ENCODE measurements at regions not wholly inside any gene's neighbourhood (a gene's known extent, or its start where the extent isn't known, plus 50 kb on each side); places are given as distances from the start of the nearest gene placed in this dataset.

DNA sequence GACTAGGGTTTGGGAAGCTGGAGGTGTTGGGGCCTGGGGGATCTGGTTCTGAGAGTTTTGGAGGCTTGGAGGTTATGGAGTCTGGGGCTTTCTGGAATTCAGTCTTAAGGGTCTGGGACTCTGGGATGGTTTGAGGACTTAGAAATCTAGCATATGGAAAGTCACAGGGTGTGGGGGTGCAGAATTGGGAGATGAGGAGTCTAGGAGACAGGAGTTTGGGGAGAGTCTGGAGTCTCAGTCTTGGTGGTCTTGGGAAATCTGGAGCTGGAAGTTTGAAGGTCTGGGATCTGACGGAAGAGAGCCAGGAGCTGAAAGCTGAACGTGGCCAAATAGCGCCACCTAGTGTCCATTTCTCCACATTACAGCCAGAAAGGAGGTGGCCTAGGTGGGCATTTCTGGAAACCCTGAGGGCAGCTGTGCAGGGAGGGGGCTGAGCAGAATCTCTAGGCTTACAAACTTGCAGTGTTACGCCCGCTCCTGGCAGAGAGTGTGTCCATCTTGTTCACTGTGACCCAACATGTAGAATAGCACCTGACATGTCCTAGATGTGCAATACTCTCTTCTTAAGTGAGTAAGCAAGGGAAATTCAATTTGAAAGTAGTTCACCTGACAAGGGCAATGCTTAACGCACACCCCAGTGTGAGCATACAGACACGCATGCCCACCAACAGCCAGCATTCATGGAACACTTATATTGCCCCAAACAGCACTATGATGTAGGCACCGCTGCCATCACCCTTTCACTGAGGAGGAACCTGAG is 204.8 kb downstream of the TFCP2L1 start:
- no peak overlapping the region for H3K23ac ChIP-seq (ENCODE audit: low read length in 2 of 2)
- H3K27me3 ChIP-seq (ENCODE audit: control insufficient read depth in 1 of 2, insufficient read depth in 1 of 2, low read length in 2 of 2): peaks cover 51 to 63% of the 10 kb centered on the region in 2 experiments
- no peak overlapping the region for H2AK5ac ChIP-seq (ENCODE audit: low read length, severe bottlenecking)
- no peak overlapping the region for H3K4ac ChIP-seq (ENCODE audit: low read depth in 1 of 2, low read length in 2 of 2)
- H3K79me1 ChIP-seq (replicated peaks; ENCODE audit: low read length, poor library complexity, severe bottlenecking): no peaks in the 10 kb centered on the region
- H2BK12ac ChIP-seq (ENCODE audit: low read length in 2 of 2): no peak overlapping the region
- H3K27ac ChIP-seq (ENCODE audit: low read length, poor library complexity, severe bottlenecking): no peak overlapping the region
- H3K18ac ChIP-seq (ENCODE audit: low read depth in 1 of 2, low read length in 2 of 2): no peak overlapping the region
- no peak overlapping the region for H4K91ac ChIP-seq (ENCODE audit: low read length)
- 23% methylated on average over 7 of the region's 8 CpGs for WGBS
- no peaks in the 10 kb centered on the region for H3K36me3 ChIP-seq (ENCODE audit: control insufficient read depth in 1 of 2, insufficient read depth in 2 of 2, low read depth in 1 of 2, low read length in 2 of 2)
- H4K8ac ChIP-seq (ENCODE audit: low read length): no peak overlapping the region
- no peak overlapping the region for H2AFZ ChIP-seq (ENCODE audit: low read depth, low read length)
- no peaks in the 10 kb centered on the region for H3K9me3 ChIP-seq (ENCODE audit: control insufficient read depth, low read length)
- H2BK5ac ChIP-seq (ENCODE audit: low read depth, low read length, poor library complexity, severe bottlenecking): no peak overlapping the region
- peak overlapping the region; percentile 19 for H2BK15ac ChIP-seq (ENCODE audit: low read depth, poor library complexity, severe bottlenecking)
- H3K4me2 ChIP-seq (ENCODE audit: low read length, poor library complexity, severe bottlenecking): no peak overlapping the region
- peak; percentile 65 for DNase-seq
- H2BK120ac ChIP-seq (ENCODE audit: low read depth, low read length): no peak overlapping the region
- no peak overlapping the region for H3K9ac ChIP-seq (ENCODE audit: low read length)
- H3K4me3 ChIP-seq (ENCODE audit: insufficient read depth in 1 of 2, low read depth in 1 of 2, low read length in 2 of 2): no peak overlapping the region
- H3K4me1 ChIP-seq (ENCODE audit: control insufficient read depth, insufficient read depth, low read depth, low read length): peaks cover 10% of the 10 kb centered on the region
- H3K14ac ChIP-seq (ENCODE audit: low read length in 2 of 2): no peak overlapping the region

DNA sequence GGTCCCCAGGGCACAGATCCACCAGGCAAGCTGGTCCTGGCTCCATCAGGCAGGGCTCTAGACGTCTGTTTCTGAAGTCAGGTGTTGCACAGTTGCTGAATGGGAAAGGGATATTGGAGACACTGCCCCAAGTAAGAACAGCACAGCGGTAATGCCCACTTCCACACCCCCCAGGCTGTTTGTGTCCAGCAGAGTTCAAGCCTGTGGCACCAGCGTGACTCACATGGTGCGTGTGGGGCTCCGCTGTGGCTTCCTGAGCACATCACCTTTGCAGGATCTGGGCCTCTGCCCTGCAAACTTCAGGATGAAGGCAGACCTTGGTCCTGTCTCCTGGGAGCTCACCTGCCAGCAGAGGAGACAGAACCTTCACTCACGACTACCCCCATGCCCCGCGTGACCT is 203.3 kb downstream of the TFCP2L1 start:
- Histone ChIP-seq H2AFZ (ENCODE audit: low read depth, low read length) (no peak overlapping the region), H3K4me1 (ENCODE audit: control insufficient read depth, insufficient read depth, low read depth, low read length) (peaks cover 2% of the 10 kb centered on the region), H3K79me1 (replicated peaks; ENCODE audit: low read length, poor library complexity, severe bottlenecking) (no peaks in the 10 kb centered on the region), H3K9me3 (ENCODE audit: control insufficient read depth, low read length) (no peaks in the 10 kb centered on the region), H3K4ac (ENCODE audit: low read depth in 1 of 2, low read length in 2 of 2) (no peak overlapping the region), H4K91ac (ENCODE audit: low read length) (no peak overlapping the region), H3K27me3 (ENCODE audit: control insufficient read depth in 1 of 2, insufficient read depth in 1 of 2, low read length in 2 of 2) (peaks cover 49 to 59% of the 10 kb centered on the region in 2 experiments), H3K27ac (ENCODE audit: low read length, poor library complexity, severe bottlenecking) (no peak overlapping the region), H3K4me3 (ENCODE audit: insufficient read depth in 1 of 2, low read depth in 1 of 2, low read length in 2 of 2) (no peak overlapping the region), H3K18ac (ENCODE audit: low read depth in 1 of 2, low read length in 2 of 2) (no peak overlapping the region), H2BK120ac (ENCODE audit: low read depth, low read length) (no peak overlapping the region), H2BK15ac (ENCODE audit: low read depth, poor library complexity, severe bottlenecking) (no peak overlapping the region), H2AK5ac (ENCODE audit: low read length, severe bottlenecking) (no peak overlapping the region), H4K8ac (ENCODE audit: low read length) (no peak overlapping the region), H3K4me2 (ENCODE audit: low read length, poor library complexity, severe bottlenecking) (no peak overlapping the region), H3K36me3 (ENCODE audit: control insufficient read depth in 1 of 2, insufficient read depth in 2 of 2, low read depth in 1 of 2, low read length in 2 of 2) (no peaks in the 10 kb centered on the region), H3K14ac (ENCODE audit: low read length in 2 of 2) (no peak overlapping the region), H2BK5ac (ENCODE audit: low read depth, low read length, poor library complexity, severe bottlenecking) (no peak overlapping the region), H3K23ac (ENCODE audit: low read length in 2 of 2) (peak overlapping the region in 1 of 2 experiments; percentile 87), H3K9ac (ENCODE audit: low read length) (no peak overlapping the region), H2BK12ac (ENCODE audit: low read length in 2 of 2) (no peak overlapping the region)
- WGBS: 90% methylated on average over 8 of the region's 8 CpGs
- DNase-seq: no peak

DNA sequence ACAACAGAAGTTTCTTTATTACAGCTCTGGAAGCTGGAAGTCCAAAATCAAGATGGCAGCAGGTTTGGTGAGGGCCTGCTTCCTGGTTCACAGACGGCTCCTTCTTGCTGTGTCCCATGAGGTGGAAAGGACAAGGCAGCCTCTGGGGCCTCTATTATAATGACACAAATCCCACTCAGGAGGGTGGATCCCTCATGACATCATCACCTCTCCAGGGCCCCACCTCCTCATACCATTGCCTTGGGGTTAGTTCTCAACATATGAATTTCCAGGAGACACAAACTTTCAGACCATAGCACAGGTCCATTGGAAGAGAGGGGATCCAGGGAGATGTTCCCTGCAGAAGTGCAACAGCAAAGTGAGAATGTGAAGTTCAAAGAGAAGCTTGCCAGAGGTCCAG is 202.8 kb downstream of the TFCP2L1 start:
- Histone ChIP-seq H3K4me1 (ENCODE audit: control insufficient read depth, insufficient read depth, low read depth, low read length) (peaks cover 2% of the 10 kb centered on the region), H2BK12ac (ENCODE audit: low read length in 2 of 2) (no peak overlapping the region), H3K4ac (ENCODE audit: low read depth in 1 of 2, low read length in 2 of 2) (no peak overlapping the region), H4K91ac (ENCODE audit: low read length) (no peak overlapping the region), H3K9ac (ENCODE audit: low read length) (no peak overlapping the region), H3K14ac (ENCODE audit: low read length in 2 of 2) (no peak overlapping the region), H3K23ac (ENCODE audit: low read length in 2 of 2) (no peak overlapping the region), H4K8ac (ENCODE audit: low read length) (no peak overlapping the region), H3K4me2 (ENCODE audit: low read length, poor library complexity, severe bottlenecking) (no peak overlapping the region), H3K4me3 (ENCODE audit: insufficient read depth in 1 of 2, low read depth in 1 of 2, low read length in 2 of 2) (no peak overlapping the region), H2AK5ac (ENCODE audit: low read length, severe bottlenecking) (no peak overlapping the region), H3K9me3 (ENCODE audit: control insufficient read depth, low read length) (no peaks in the 10 kb centered on the region), H3K79me1 (replicated peaks; ENCODE audit: low read length, poor library complexity, severe bottlenecking) (no peaks in the 10 kb centered on the region), H2BK120ac (ENCODE audit: low read depth, low read length) (no peak overlapping the region), H3K18ac (ENCODE audit: low read depth in 1 of 2, low read length in 2 of 2) (no peak overlapping the region), H2AFZ (ENCODE audit: low read depth, low read length) (no peak overlapping the region), H2BK5ac (ENCODE audit: low read depth, low read length, poor library complexity, severe bottlenecking) (no peak overlapping the region), H2BK15ac (ENCODE audit: low read depth, poor library complexity, severe bottlenecking) (no peak overlapping the region), H3K27ac (ENCODE audit: low read length, poor library complexity, severe bottlenecking) (no peak overlapping the region), H3K27me3 (ENCODE audit: control insufficient read depth in 1 of 2, insufficient read depth in 1 of 2, low read length in 2 of 2) (peaks cover 48 to 56% of the 10 kb centered on the region in 2 experiments), H3K36me3 (ENCODE audit: control insufficient read depth in 1 of 2, insufficient read depth in 2 of 2, low read depth in 1 of 2, low read length in 2 of 2) (no peaks in the 10 kb centered on the region)
- 77% methylated on average over 1 of the region's 1 CpG for WGBS
- no peak for DNase-seq

DNA sequence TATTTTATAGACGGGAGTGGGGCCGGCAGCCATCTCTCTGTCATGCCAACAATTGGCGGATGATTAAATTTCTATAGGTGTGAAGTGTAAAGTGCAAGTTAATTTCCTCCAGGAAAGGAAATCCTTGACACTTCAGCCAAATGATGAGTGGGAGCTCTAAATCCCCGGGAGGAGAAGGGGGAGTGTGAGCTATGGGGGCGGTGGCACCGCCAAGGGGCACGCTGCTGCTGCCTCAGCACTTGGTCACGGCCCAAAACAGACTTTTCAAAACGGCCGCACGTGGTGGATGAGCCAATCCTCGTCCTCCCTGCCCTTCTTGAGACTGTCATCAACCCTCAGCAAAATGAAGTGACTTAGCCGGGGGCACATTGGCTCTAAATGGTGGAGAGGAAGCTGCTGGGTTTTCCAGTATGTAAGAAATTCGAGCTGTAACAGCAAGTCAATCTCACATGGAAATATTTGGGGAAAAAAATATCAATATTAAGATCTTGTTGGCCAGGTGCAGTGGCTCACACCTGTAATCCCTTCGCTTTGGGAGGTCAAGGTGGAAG is 200.8 kb downstream of the TFCP2L1 start:
- WGBS: 78% methylated on average over 14 of the region's 15 CpGs
- Histone ChIP-seq H3K9me3 (ENCODE audit: control insufficient read depth, low read length) (no peaks in the 10 kb centered on the region), H3K27me3 (ENCODE audit: control insufficient read depth in 1 of 2, insufficient read depth in 1 of 2, low read length in 2 of 2) (peaks cover 39 to 54% of the 10 kb centered on the region in 2 experiments), H3K4ac (ENCODE audit: low read depth in 1 of 2, low read length in 2 of 2) (no peak overlapping the region), H3K36me3 (ENCODE audit: control insufficient read depth in 1 of 2, insufficient read depth in 2 of 2, low read depth in 1 of 2, low read length in 2 of 2) (no peaks in the 10 kb centered on the region), H3K27ac (ENCODE audit: low read length, poor library complexity, severe bottlenecking) (no peak overlapping the region), H3K18ac (ENCODE audit: low read depth in 1 of 2, low read length in 2 of 2) (no peak overlapping the region), H3K14ac (ENCODE audit: low read length in 2 of 2) (no peak overlapping the region), H4K91ac (ENCODE audit: low read length) (no peak overlapping the region), H2AK5ac (ENCODE audit: low read length, severe bottlenecking) (no peak overlapping the region), H3K79me1 (replicated peaks; ENCODE audit: low read length, poor library complexity, severe bottlenecking) (no peaks in the 10 kb centered on the region), H4K8ac (ENCODE audit: low read length) (no peak overlapping the region), H3K23ac (ENCODE audit: low read length in 2 of 2) (no peak overlapping the region), H2AFZ (ENCODE audit: low read depth, low read length) (no peak overlapping the region), H3K4me1 (ENCODE audit: control insufficient read depth, insufficient read depth, low read depth, low read length) (peaks cover 2% of the 10 kb centered on the region), H3K4me3 (ENCODE audit: insufficient read depth in 1 of 2, low read depth in 1 of 2, low read length in 2 of 2) (no peak overlapping the region), H3K9ac (ENCODE audit: low read length) (no peak overlapping the region), H3K4me2 (ENCODE audit: low read length, poor library complexity, severe bottlenecking) (no peak overlapping the region), H2BK12ac (ENCODE audit: low read length in 2 of 2) (no peak overlapping the region), H2BK5ac (ENCODE audit: low read depth, low read length, poor library complexity, severe bottlenecking) (no peak overlapping the region), H2BK120ac (ENCODE audit: low read depth, low read length) (no peak overlapping the region), H2BK15ac (ENCODE audit: low read depth, poor library complexity, severe bottlenecking) (no peak overlapping the region)
- no peak for DNase-seq

All from mesenchymal stem cell (in vitro differentiated cells and primary cell).